GM12878 (cell line): ENCODE measurements at regions not wholly inside any gene's neighbourhood (a gene's known extent, or its start where the extent isn't known, plus 50 kb on each side); places are given as distances from the start of the nearest gene placed in this dataset.

Source experiments
- JUNB ChIP-seq: IDR thresholded peaks from 2 replicates; pipeline ENCODE4 v1.6.1; 2016; ENCODE audit warnings: antibody characterized with exemption, mild to moderate bottlenecking
- NFIC ChIP-seq: IDR thresholded peaks from 2 replicates; pipeline ENCODE4 v1.6.1; 2012; ENCODE audit warnings: low read depth, mild to moderate bottlenecking, inconsistent platforms, low read length, moderate library complexity
- TAF1 ChIP-seq: IDR thresholded peaks from 2 replicates; pipeline ENCODE4 v1.6.1; 2011; ENCODE audit warnings: mild to moderate bottlenecking, low read depth, low read length, borderline replicate concordance
- TF ChIP-seq, protein P1 (sequence below), 3 experiments: IDR thresholded peaks in 2 of 3; conservative IDR thresholded peaks in 1 of 3; 2 replicates each; pipeline ENCODE4 v1.5.1; 2011; ENCODE audit warnings: low read depth in 3 of 3, low read length in 3 of 3, mild to moderate bottlenecking in 3 of 3, control low read depth in 2 of 3, moderate library complexity in 2 of 3, inconsistent platforms in 1 of 3, mixed read lengths in 1 of 3; ENCODE audit not compliant: control insufficient read depth in 2 of 3, insufficient read depth in 1 of 3; ENCODE audit errors: extremely low read depth in 1 of 3

DNA sequence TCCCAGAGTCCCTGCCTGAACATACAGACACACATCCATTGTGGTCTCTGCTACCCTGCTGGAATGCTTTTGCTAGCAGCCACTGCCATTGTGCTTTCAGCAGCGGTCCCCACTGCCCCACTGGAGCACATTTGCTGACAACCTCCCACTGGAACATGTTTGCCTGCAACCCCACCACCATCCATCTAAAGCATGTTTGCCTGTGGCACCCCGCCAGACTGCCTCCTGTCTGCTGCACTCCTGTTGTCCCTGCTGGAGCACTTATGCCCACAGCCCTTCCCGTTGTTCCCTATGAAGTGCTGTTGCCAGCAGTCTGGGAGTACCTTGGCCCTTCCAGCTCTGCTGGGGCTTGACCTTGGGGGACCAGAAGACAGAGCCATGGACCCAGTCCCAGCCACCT is 136.3 kb downstream of the ARL5B start:
- TF ChIP-seq JUNB (no peak), NFIC (no peak), TAF1 (no peak)
- TF ChIP-seq, protein P1, sequence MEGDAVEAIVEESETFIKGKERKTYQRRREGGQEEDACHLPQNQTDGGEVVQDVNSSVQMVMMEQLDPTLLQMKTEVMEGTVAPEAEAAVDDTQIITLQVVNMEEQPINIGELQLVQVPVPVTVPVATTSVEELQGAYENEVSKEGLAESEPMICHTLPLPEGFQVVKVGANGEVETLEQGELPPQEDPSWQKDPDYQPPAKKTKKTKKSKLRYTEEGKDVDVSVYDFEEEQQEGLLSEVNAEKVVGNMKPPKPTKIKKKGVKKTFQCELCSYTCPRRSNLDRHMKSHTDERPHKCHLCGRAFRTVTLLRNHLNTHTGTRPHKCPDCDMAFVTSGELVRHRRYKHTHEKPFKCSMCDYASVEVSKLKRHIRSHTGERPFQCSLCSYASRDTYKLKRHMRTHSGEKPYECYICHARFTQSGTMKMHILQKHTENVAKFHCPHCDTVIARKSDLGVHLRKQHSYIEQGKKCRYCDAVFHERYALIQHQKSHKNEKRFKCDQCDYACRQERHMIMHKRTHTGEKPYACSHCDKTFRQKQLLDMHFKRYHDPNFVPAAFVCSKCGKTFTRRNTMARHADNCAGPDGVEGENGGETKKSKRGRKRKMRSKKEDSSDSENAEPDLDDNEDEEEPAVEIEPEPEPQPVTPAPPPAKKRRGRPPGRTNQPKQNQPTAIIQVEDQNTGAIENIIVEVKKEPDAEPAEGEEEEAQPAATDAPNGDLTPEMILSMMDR (IDR thresholded peaks at IDR 0.05 in 2 of 3, conservative IDR thresholded peaks at IDR 0.05 in 1 of 3; ENCODE audit: control insufficient read depth in 2 of 3, extremely low read depth in 1 of 3, insufficient read depth in 1 of 3, low read depth in 3 of 3, low read length in 3 of 3) = no peak
